K562 (cell line): ENCODE measurements at regions not wholly inside any gene's neighbourhood (a gene's known extent, or its start where the extent isn't known, plus 50 kb on each side); places are given as distances from the start of the nearest gene placed in this dataset.

ENCODE experiments used
- ATAC-seq: fragments of 200-7000 bp; cut with Tn5 transposase; 3 replicates; pipeline ENCODE4 v1.9.1; 2020; ENCODE audit warnings: moderate library complexity
- BruUV-seq: library from RNA; stranded (reverse); fragments of 400-500 nt; replicated peaks from 2 replicates; lab custom pipeline; 2021; lab: Mats Ljungman, UMichigan
- CTCF ChIA-PET: fragments of 300-600 bp; formaldehyde crosslinking; extraction: SDS; loops from one replicate; lab custom pipeline; 2021; ENCODE audit warnings: low intra/inter-chr PET ratio; lab: Yijun Ruan, JAX
- POLR2A ChIA-PET: fragments of 300-600, 350-650 bp; sonication (Branson Sonifier 250); formaldehyde crosslinking; extraction: SDS; loops from one replicate; lab custom pipeline; 2021; ENCODE audit warnings: antibody characterized with exemption, inconsistent platforms; lab: Yijun Ruan, JAX
- DNase-seq, 4 experiments: peaks; one replicate each; pipeline versions ENCODE4 v3.0.0 to v3.0.0-alpha.2; 2011 to 2018; ENCODE audit warnings: low spot score in 3 of 4, mixed read lengths in 3 of 4; ENCODE audit errors: extremely low read depth in 1 of 4
- FAIRE-seq: peaks from 2 replicates; lab custom pipeline; 2011; peaks lifted over from hg19 to GRCh38; lab: Jason Lieb, UNC
- H2AFZ ChIP-seq: 2 replicates; pipeline ENCODE4 v1.6.0; 2011; ENCODE audit warnings: low read depth, low read length, control low read depth, inconsistent platforms
- H3K27ac ChIP-seq: fragments of 200-600 bp; 3 replicates; pipeline ENCODE4 v1.8.0; 2011; ENCODE audit warnings: low read depth, mild to moderate bottlenecking, control low read depth, inconsistent platforms, low read length, moderate library complexity, mixed read lengths; ENCODE audit errors: extremely low read depth
- H3K27me3 ChIP-seq, 2 experiments: fragments of 300-600 bp in 1 of 2; 2 replicates in 1 of 2; 3 replicates in 1 of 2; pipeline versions ENCODE4 v1.6.0 to v1.8.0; 2011; ENCODE audit warnings: inconsistent platforms in 2 of 2, low read length in 2 of 2, mild to moderate bottlenecking in 1 of 2, mixed read lengths in 1 of 2, moderate library complexity in 1 of 2; ENCODE audit not compliant: control insufficient read depth in 2 of 2, insufficient read depth in 2 of 2
- H3K36me3 ChIP-seq: fragments of 300-600 bp; 3 replicates; pipeline ENCODE4 v1.8.0; 2011; ENCODE audit warnings: mild to moderate bottlenecking, low read length, inconsistent platforms; ENCODE audit not compliant: control insufficient read depth, insufficient read depth
- H3K4me1 ChIP-seq, 2 experiments: fragments of 200-600 bp in 1 of 2; replicated peaks in 1 of 2; 2 replicates in 1 of 2; 3 replicates in 1 of 2; pipeline versions ENCODE4 v1.5.1 to v1.8.0; 2011; ENCODE audit warnings: inconsistent platforms in 2 of 2, low read length in 2 of 2, mild to moderate bottlenecking in 1 of 2, mixed read lengths in 1 of 2, moderate library complexity in 1 of 2; ENCODE audit not compliant: control insufficient read depth in 2 of 2, insufficient read depth in 2 of 2
- H3K4me2 ChIP-seq: 2 replicates; pipeline ENCODE4 v1.6.1; 2011; ENCODE audit warnings: low read length, control low read depth, inconsistent platforms, mixed read lengths; ENCODE audit not compliant: insufficient read depth
- H3K4me3 ChIP-seq: fragments of 200-600 bp; sonication (generic), shearing (Covaris generic); 2 replicates; pipeline ENCODE4 v1.5.1; 2016; ENCODE audit warnings: control low read depth, inconsistent platforms
- H3K79me2 ChIP-seq: fragments of 200-600 bp; 3 replicates; pipeline ENCODE4 v1.8.0; 2011; ENCODE audit warnings: low read length, inconsistent platforms; ENCODE audit not compliant: control insufficient read depth, insufficient read depth
- H3K9ac ChIP-seq, 2 experiments: 2 replicates each; pipeline versions ENCODE4 v1.6.0 to v1.6.1; 2011; ENCODE audit warnings: low read depth in 2 of 2, low read length in 2 of 2, control low read depth in 1 of 2, inconsistent platforms in 1 of 2, mild to moderate bottlenecking in 1 of 2, mixed read lengths in 1 of 2; ENCODE audit not compliant: insufficient read depth in 1 of 2
- H3K9me1 ChIP-seq: one replicate; pipeline ENCODE4 v1.6.0; 2011; ENCODE audit warnings: inconsistent platforms, mild to moderate bottlenecking, low read length, moderate library complexity; ENCODE audit not compliant: control insufficient read depth, insufficient read depth
- H3K9me3 ChIP-seq: replicated peaks from 2 replicates; pipeline ENCODE4 v1.5.1; 2011; ENCODE audit warnings: low read depth, low read length, inconsistent platforms; ENCODE audit not compliant: control insufficient read depth, insufficient read depth
- H4K20me1 ChIP-seq: replicated peaks from 2 replicates; pipeline ENCODE4 v1.6.1; 2011; ENCODE audit warnings: low read length, inconsistent platforms, mixed read lengths; ENCODE audit not compliant: control insufficient read depth, insufficient read depth
- GABPB1 ChIP-seq: sonication (generic); formaldehyde crosslinking; IDR thresholded peaks from 2 replicates; pipeline ENCODE4 v1.8.0; 2022; ENCODE audit warnings: mild to moderate bottlenecking, missing genetic modification reagents
- GATA2 ChIP-seq: sonication (generic); formaldehyde crosslinking; IDR thresholded peaks from 2 replicates; pipeline ENCODE4 v1.4.0; 2020; ENCODE audit warnings: mild to moderate bottlenecking, missing genetic modification reagents
- HDGF ChIP-seq: fragments of 450-650 bp; IDR thresholded peaks from 2 replicates; pipeline ENCODE4 v1.6.1; 2016
- ZNF280B ChIP-seq: fragments of 250-450 bp; sonication (Bioruptor Pico); IDR thresholded peaks from 2 replicates; pipeline ENCODE4 v1.5.1; 2021; ENCODE audit warnings: mild to moderate bottlenecking
- ZNF347 ChIP-seq: fragments of 450-650 bp; formaldehyde crosslinking; IDR thresholded peaks from 2 replicates; pipeline ENCODE4 v1.4.0; 2020; ENCODE audit warnings: low read depth, mild to moderate bottlenecking, moderate library complexity
- ZNF518B ChIP-seq: fragments of 250-450 bp; sonication (Bioruptor Pico); IDR thresholded peaks from 2 replicates; pipeline ENCODE4 v1.5.0; 2021; ENCODE audit warnings: mild to moderate bottlenecking, moderate library complexity
- WGBS: fragments of 100-300 bp; shearing (Covaris generic); methylation state at CpG from one replicate; pipeline ENCODE4 v1.1.6; 2016; ENCODE audit warnings: low coverage, mixed read lengths; ENCODE audit not compliant: insufficient coverage; ENCODE audit errors: missing lambda C conversion rate; 5-methylcytosine and 5-hydroxymethylcytosine counted together
- in situ Hi-C: fragments of 300-500 bp; cut with MboI; formaldehyde crosslinking; loops from 4 replicates; pipeline ENCODE4 v1.15.0; 2018; ENCODE audit warnings: inconsistent platforms, mixed read lengths
- intact Hi-C: fragments of 100-400 bp; cut with micrococcal nuclease; formaldehyde crosslinking; loops from 2 replicates; pipeline ENCODE4 v1.14.2; 2022
- TF ChIP-seq, protein P1 (sequence below), 2 experiments: fragments of 250-450 bp in 1 of 2; fragments of 450-650 bp in 1 of 2; sonication (Bioruptor Pico) in 1 of 2; IDR thresholded peaks; 2 replicates each; pipeline versions ENCODE4 v1.6.1 to v1.8.0; 2016 to 2021; ENCODE audit warnings: mild to moderate bottlenecking in 2 of 2, moderate library complexity in 2 of 2, missing compliant biosample characterization in 1 of 2, missing genetic modification characterization in 1 of 2
- TF ChIP-seq, protein P2 (sequence below): sonication (generic); formaldehyde crosslinking; IDR thresholded peaks from 2 replicates; pipeline ENCODE4 v1.8.1; 2023; ENCODE audit warnings: missing genetic modification reagents, mild to moderate bottlenecking, borderline replicate concordance
- TF ChIP-seq, protein P3 (sequence below), 3 experiments: fragments of 200-800 bp in 1 of 3; sonication (Bioruptor generic) in 1 of 3; sonication (generic) in 1 of 3; formaldehyde crosslinking in 1 of 3; IDR thresholded peaks; 2 replicates each; pipeline versions ENCODE4 v1.6.1 to v1.8.0; 2016 to 2022; ENCODE audit warnings: mild to moderate bottlenecking in 2 of 3, missing compliant biosample characterization in 2 of 3, missing genetic modification characterization in 2 of 3, missing genetic modification reagents in 1 of 3

DNA sequence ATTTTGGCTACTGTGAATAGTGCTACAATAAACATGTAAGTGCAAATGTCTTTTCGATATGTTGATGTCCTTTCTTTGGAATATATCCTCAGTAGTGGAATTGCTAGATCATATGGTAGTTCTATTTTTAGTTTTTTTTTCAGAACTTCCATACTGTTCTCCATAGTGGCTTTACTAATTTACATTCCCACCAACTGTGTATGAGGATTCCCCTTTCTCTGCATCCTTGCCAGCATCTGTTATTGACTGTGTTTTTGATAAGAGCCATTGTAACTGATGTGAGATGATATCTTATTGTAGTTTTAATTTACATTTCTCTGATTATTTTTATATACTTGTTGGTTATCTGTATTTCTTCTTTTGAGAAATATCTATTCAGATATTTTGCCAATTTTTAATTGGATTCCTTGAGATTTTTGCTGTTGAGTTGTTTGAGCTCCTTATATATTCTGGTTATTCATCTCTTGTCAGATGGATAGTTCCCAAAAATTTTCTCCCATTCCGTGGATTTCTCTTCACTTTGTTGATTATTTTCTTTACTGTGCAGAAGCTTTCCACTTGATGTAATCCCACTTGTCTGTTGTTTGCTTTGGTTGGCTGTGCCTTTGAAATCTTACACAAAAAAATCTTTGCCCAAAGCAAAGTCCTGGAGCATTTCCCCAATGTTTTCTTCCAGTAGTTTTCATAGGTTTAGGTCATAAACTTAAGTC lies 532.3 kb downstream of the PID1 start:
- Histone ChIP-seq H3K9me1 (no peaks in the 10 kb centered on the region), H3K27ac (no peak overlapping the region), H2AFZ (no peak overlapping the region), H3K9ac (no peak overlapping the region), H3K27me3 (no peaks in the 10 kb centered on the region), H3K4me2 (no peak overlapping the region), H3K4me1 (no peaks in the 10 kb centered on the region), H3K79me2 (no peaks in the 10 kb centered on the region), H4K20me1 (no peaks in the 10 kb centered on the region), H3K4me3 (no peak overlapping the region), H3K9me3 (no peaks in the 10 kb centered on the region), H3K36me3 (no peaks in the 10 kb centered on the region)
- CTCF ChIA-PET, result no interaction called here
- ATAC-seq (no peak), FAIRE-seq (no peak), DNase-seq (no peak)
- in situ Hi-C loops, result no loop called here
- 3% methylated on average over 2 of the region's 2 CpGs for WGBS
- no TSS peak for BruUV-seq
- intact Hi-C loops, result no loop called here
- POLR2A ChIA-PET, result no interaction called here
- TF ChIP-seq ZNF518B, result no peak
- TF ChIP-seq, protein P1, sequence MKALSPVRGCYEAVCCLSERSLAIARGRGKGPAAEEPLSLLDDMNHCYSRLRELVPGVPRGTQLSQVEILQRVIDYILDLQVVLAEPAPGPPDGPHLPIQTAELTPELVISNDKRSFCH (CRISPR knock-in tag; IDR thresholded peaks at IDR 0.05), result no peak
- TF ChIP-seq, protein P1 (tag; IDR thresholded peaks at IDR 0.05), result no peak
- TF ChIP-seq GATA2 (CRISPR knock-in tag), result no peak
- TF ChIP-seq ZNF347 (CRISPR knock-in tag), result no peak
- no peak for TF ChIP-seq GABPB1 (CRISPR knock-in tag)
- TF ChIP-seq HDGF, result no peak
- TF ChIP-seq, protein P2, sequence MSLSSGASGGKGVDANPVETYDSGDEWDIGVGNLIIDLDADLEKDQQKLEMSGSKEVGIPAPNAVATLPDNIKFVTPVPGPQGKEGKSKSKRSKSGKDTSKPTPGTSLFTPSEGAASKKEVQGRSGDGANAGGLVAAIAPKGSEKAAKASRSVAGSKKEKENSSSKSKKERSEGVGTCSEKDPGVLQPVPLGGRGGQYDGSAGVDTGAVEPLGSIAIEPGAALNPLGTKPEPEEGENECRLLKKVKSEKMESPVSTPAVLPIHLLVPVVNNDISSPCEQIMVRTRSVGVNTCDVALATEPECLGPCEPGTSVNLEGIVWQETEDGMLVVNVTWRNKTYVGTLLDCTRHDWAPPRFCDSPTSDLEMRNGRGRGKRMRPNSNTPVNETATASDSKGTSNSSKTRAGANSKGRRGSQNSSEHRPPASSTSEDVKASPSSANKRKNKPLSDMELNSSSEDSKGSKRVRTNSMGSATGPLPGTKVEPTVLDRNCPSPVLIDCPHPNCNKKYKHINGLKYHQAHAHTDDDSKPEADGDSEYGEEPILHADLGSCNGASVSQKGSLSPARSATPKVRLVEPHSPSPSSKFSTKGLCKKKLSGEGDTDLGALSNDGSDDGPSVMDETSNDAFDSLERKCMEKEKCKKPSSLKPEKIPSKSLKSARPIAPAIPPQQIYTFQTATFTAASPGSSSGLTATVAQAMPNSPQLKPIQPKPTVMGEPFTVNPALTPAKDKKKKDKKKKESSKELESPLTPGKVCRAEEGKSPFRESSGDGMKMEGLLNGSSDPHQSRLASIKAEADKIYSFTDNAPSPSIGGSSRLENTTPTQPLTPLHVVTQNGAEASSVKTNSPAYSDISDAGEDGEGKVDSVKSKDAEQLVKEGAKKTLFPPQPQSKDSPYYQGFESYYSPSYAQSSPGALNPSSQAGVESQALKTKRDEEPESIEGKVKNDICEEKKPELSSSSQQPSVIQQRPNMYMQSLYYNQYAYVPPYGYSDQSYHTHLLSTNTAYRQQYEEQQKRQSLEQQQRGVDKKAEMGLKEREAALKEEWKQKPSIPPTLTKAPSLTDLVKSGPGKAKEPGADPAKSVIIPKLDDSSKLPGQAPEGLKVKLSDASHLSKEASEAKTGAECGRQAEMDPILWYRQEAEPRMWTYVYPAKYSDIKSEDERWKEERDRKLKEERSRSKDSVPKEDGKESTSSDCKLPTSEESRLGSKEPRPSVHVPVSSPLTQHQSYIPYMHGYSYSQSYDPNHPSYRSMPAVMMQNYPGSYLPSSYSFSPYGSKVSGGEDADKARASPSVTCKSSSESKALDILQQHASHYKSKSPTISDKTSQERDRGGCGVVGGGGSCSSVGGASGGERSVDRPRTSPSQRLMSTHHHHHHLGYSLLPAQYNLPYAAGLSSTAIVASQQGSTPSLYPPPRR (CRISPR knock-in tag), result no peak
- TF ChIP-seq, protein P3, sequence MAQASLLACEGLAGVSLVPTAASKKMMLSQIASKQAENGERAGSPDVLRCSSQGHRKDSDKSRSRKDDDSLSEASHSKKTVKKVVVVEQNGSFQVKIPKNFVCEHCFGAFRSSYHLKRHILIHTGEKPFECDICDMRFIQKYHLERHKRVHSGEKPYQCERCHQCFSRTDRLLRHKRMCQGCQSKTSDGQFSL (CRISPR knock-in tag; IDR thresholded peaks at IDR 0.05), result no peak
- TF ChIP-seq, protein P3 (tag; IDR thresholded peaks at IDR 0.05), result no peak
- TF ChIP-seq ZNF280B (CRISPR knock-in tag), result no peak
